ENCODE measurements at regions not wholly inside any gene's neighbourhood (a gene's known extent, or its start where the extent isn't known, plus 50 kb on each side); places are given as distances from the start of the nearest gene placed in this dataset.

DNA sequence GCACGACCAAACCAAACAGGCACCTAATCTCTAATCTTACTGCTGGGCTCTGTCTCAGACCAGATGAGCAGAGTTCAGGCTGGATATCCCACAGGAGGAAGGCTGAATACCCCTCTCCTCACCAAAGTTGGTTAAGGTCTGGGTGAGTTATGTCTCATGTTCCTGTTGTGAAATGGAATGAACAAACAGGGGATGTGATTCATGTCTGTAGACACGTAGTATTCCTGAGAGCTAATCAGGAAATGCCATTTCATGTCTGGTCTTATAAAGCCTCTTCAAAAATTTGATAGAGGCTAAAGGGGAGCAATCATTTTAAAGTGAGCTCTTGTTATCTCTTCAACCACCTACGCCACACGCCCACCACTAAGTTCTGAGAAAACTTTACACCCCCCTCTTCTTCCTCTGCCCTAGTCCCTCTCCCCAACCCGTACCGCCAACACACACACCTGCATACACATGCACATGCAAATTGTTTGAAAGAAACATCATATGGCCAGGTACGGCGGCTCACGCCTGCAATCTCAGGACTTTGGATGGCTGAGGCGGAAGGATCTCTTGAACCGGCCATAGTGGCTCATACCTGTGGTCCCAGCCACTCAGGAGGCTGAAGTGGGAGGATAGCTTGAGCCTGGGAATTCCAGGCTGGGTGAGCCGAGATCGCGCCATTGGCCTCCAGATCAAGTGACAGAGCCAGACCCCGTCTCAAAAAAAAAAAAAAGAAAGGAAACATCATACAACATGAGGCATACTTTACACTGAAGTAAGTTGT lies 69.8 kb upstream of the RAI14 start:
- no peaks in the 10 kb centered on the region for H3K36me3 ChIP-seq
- TF ChIP-seq, protein P1, sequence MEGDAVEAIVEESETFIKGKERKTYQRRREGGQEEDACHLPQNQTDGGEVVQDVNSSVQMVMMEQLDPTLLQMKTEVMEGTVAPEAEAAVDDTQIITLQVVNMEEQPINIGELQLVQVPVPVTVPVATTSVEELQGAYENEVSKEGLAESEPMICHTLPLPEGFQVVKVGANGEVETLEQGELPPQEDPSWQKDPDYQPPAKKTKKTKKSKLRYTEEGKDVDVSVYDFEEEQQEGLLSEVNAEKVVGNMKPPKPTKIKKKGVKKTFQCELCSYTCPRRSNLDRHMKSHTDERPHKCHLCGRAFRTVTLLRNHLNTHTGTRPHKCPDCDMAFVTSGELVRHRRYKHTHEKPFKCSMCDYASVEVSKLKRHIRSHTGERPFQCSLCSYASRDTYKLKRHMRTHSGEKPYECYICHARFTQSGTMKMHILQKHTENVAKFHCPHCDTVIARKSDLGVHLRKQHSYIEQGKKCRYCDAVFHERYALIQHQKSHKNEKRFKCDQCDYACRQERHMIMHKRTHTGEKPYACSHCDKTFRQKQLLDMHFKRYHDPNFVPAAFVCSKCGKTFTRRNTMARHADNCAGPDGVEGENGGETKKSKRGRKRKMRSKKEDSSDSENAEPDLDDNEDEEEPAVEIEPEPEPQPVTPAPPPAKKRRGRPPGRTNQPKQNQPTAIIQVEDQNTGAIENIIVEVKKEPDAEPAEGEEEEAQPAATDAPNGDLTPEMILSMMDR (IDR thresholded peaks at IDR 0.05; ENCODE audit: low read depth, low read length): no peak
- no peak overlapping the region for H3K27ac ChIP-seq
- H3K27me3 ChIP-seq: no peaks in the 10 kb centered on the region
- H3K9me3 ChIP-seq (ENCODE audit: low read depth): no peaks in the 10 kb centered on the region
- DNase-seq (ENCODE audit: low read depth in 1 of 2, low spot score in 1 of 2): peak in 1 of 2 donors; percentile 89
- no peaks in the 10 kb centered on the region for H3K4me1 ChIP-seq (ENCODE audit: low read depth)
- no peak overlapping the region for H3K4me3 ChIP-seq

DNA sequence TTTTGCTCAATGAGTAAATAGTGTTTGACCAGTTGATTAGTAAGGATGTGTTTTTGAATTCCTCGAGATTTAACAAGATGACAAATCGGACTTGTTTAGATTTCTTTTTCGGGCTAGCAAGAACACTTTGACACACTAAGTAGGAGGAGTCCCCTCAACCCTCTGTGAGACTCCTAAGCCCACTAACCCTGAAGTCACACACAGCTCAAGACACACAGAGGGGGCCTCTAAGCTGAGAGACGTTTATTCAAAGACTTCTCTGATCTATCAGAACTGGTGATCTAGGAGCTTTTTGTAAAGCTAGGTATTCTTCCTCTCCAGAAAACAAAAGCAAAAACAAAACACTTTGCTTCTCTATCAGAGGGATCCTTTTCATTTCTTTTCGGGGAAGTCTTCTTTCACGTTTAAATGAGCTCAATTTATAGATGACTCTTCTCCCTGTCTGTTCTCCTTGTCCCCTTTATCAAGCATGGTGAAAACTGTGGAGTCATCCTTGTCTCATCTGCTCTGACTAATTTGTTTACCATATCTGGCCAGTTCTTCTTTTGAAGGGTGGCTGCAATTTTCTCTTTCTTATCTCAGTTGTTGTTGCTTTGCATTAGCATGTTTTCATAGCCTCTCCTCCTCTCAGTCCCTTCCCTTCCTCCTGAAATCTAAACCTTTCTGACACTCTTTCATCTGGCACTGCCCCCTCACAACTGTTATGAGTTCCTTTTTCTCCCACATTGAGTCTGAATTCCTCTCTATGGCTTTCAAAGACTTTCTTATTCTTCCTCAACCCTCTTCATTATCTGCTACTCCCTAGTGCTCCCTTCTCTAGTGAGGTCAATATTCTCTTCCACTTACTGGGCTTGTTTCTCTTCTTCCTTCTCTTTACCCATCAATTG lies 68.5 kb upstream of the RAI14 start:
- Histone ChIP-seq H3K4me3 (no peak overlapping the region), H3K27ac (no peak overlapping the region), H3K4me1 (ENCODE audit: low read depth) (no peaks in the 10 kb centered on the region), H3K27me3 (no peaks in the 10 kb centered on the region), H3K9me3 (ENCODE audit: low read depth) (no peaks in the 10 kb centered on the region), H3K36me3 (no peaks in the 10 kb centered on the region)
- TF ChIP-seq, protein P1 (IDR thresholded peaks at IDR 0.05; ENCODE audit: low read depth, low read length): no peak
- DNase-seq (ENCODE audit: low read depth in 1 of 2, low spot score in 1 of 2): peak in 1 of 2 donors; percentile 56

DNA sequence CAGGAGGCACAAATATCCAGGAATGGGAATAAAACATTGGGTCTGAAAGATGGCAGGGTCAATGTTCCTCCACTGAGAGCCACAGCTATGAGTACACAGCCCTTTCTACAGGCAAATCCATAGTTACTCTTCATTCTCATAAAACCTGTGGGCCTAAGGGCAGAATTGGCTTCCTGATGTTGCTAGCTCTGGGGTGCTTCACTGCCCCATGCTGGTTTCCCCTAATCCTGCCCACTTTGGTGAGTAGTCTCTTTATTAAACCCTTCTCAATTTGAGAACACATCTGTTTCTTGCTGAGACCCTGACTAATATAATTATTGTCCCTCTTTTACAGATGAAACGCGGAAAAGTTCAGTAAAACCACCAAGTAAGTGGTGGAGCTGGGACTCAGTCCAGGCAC lies 66.3 kb upstream of the RAI14 start:
- H3K4me3 ChIP-seq: no peak overlapping the region
- H3K9me3 ChIP-seq (ENCODE audit: low read depth): no peaks in the 10 kb centered on the region
- TF ChIP-seq, protein P1 (IDR thresholded peaks at IDR 0.05; ENCODE audit: low read depth, low read length): no peak
- H3K27me3 ChIP-seq: no peaks in the 10 kb centered on the region
- no peak overlapping the region for H3K27ac ChIP-seq
- H3K4me1 ChIP-seq (ENCODE audit: low read depth): no peaks in the 10 kb centered on the region
- DNase-seq (ENCODE audit: low read depth in 1 of 2, low spot score in 1 of 2): no peak
- H3K36me3 ChIP-seq: no peaks in the 10 kb centered on the region

DNA sequence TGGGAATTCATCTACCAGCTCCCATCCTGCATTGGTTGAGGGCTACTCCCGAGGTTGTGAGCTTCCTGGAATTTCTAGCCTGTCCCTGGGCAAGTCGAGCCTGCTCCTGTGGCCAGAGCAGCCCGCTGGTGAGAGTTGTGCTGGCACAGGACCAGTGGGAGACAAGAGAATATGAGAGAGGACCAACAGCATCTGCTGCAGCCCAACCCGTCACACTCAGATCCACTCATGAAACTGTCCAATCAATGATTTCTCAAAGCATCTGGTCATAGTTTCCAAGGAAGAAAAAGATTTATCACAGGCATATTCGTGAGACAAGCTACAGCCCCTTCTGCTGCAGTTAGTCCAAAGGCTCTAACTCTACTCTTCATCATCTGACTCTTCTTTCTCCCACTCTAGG lies 64.4 kb upstream of the RAI14 start:
- Histone ChIP-seq H3K27ac (no peak overlapping the region), H3K4me1 (ENCODE audit: low read depth) (no peaks in the 10 kb centered on the region), H3K27me3 (no peaks in the 10 kb centered on the region), H3K36me3 (no peaks in the 10 kb centered on the region), H3K4me3 (no peak overlapping the region), H3K9me3 (ENCODE audit: low read depth) (no peaks in the 10 kb centered on the region)
- TF ChIP-seq, protein P1 (IDR thresholded peaks at IDR 0.05; ENCODE audit: low read depth, low read length): no peak
- no peak for DNase-seq (ENCODE audit: low read depth in 1 of 2, low spot score in 1 of 2)

DNA sequence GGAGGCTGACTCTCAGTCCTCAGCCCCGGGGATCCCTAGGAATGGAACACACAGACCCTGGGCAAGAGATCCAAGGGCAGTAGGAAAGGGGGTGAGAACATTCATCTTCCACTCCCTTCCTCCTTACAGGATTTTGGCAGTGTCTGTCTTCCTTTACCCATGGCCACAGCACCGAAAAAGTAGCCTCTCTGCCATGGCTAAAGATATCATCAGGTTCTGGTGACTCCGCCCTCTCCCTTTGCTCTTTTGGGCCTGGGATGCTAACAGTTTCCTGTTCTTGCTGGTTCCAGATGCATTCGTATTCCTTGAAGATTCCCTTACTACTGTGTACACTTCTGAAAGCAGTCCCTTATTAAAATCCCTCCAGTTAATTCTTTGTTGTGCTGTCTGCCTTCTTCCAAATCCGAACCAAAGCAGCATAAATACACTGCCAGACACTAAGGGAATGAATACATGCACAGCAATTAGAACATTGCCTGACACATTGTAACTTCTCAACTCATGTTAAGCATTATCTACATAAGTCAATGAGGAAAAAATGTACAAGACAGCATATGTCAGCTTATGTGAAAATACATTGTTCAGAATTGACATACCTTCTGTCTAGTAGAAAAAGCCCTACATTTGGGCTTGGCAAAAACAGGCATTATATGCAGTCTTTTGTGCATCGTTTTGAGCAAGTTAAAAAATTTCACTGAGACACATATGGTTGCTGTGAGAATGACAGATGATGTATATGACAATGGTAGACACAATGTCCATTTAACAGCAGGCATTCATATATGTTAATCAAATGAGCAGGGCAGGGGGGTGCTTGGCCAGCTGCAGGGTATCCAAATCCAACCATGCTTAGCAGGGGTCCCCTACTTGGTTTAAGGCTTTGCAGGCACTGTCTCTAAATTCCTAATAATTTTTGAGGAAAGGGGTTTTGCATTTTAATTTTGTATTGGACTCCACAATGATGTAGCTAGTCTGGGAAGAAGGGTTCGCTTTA lies 58.8 kb upstream of the RAI14 start:
- DNase-seq (ENCODE audit: low read depth in 1 of 2, low spot score in 1 of 2): peak in 1 of 2 donors; percentile 34
- Histone ChIP-seq H3K9me3 (ENCODE audit: low read depth) (no peaks in the 10 kb centered on the region), H3K4me1 (ENCODE audit: low read depth) (peaks cover 8% of the 10 kb centered on the region), H3K4me3 (no peak overlapping the region), H3K36me3 (no peaks in the 10 kb centered on the region), H3K27ac (no peak overlapping the region), H3K27me3 (no peaks in the 10 kb centered on the region)
- TF ChIP-seq, protein P1 (IDR thresholded peaks at IDR 0.05; ENCODE audit: low read depth, low read length): no peak
